ENCODE measurements at regions not wholly inside any gene's neighbourhood (a gene's known extent, or its start where the extent isn't known, plus 50 kb on each side); places are given as distances from the start of the nearest gene placed in this dataset.

- no peaks in the 10 kb centered on the region for H3K4me1 ChIP-seq
These were observed 749.3 kb upstream of the HS6ST1 start for GRCh38 chr2:129067953-129068352.

GRCh38 chr2:129068543-129068942 lies 749.9 kb upstream of the HS6ST1 start:
- Histone ChIP-seq H3K36me3 (no peaks in the 10 kb centered on the region), H3K27me3 (no peaks in the 10 kb centered on the region), H3K27ac (no peak overlapping the region), H3K4me1 (no peaks in the 10 kb centered on the region), H3K9me3 (no peaks in the 10 kb centered on the region), H3K4me3 (no peak overlapping the region)
- ATAC-seq, result no peak
- 16 to 43% methylated on average over 4 of the region's 5 CpGs for WGBS, 2 donors (ENCODE audit: low coverage in 1 of 2)
- TF ChIP-seq EP300 (IDR thresholded peaks at IDR 0.05) (no peak), CTCF (IDR thresholded peaks at IDR 0.05) (no peak), POLR2AphosphoS5 (IDR thresholded peaks at IDR 0.05) (no peak), POLR2A (IDR thresholded peaks at IDR 0.05) (no peak)

More at GRCh38 chr2:129067953-129068352, 749.3 kb upstream of the HS6ST1 start:
- no peak overlapping the region for H3K27ac ChIP-seq
- ATAC-seq, result no peak
- H3K36me3 ChIP-seq, result no peaks in the 10 kb centered on the region
- 72 to 73% methylated on average over 3 of the region's 3 CpGs for WGBS, 2 donors (ENCODE audit: low coverage in 1 of 2)
- H3K27me3 ChIP-seq, result no peaks in the 10 kb centered on the region
- H3K4me3 ChIP-seq, result no peak overlapping the region
- TF ChIP-seq CTCF (IDR thresholded peaks at IDR 0.05), result no peak
- no peak for TF ChIP-seq POLR2AphosphoS5 (IDR thresholded peaks at IDR 0.05)
- TF ChIP-seq EP300 (IDR thresholded peaks at IDR 0.05), result no peak
- no peak for TF ChIP-seq POLR2A (IDR thresholded peaks at IDR 0.05)
- no peaks in the 10 kb centered on the region for H3K9me3 ChIP-seq

- Histone ChIP-seq H3K9me3 (no peaks in the 10 kb centered on the region), H3K4me3 (no peak overlapping the region), H3K27ac (no peak overlapping the region), H3K27me3 (no peaks in the 10 kb centered on the region), H3K4me1 (no peaks in the 10 kb centered on the region), H3K36me3 (no peaks in the 10 kb centered on the region)
- 75 to 80% methylated on average over 1 to 2 of the region's 12 CpGs for WGBS, 2 donors (ENCODE audit: low coverage in 1 of 2)
- no peak for ATAC-seq
- TF ChIP-seq CTCF (IDR thresholded peaks at IDR 0.05) (no peak), POLR2AphosphoS5 (IDR thresholded peaks at IDR 0.05) (no peak), EP300 (IDR thresholded peaks at IDR 0.05) (no peak), POLR2A (IDR thresholded peaks at IDR 0.05) (no peak)
These were observed 751.4 kb upstream of the HS6ST1 start for GRCh38 chr2:129069875-129070594.

GRCh38 chr2:129070663-129071062 lies 752.0 kb upstream of the HS6ST1 start:
- TF ChIP-seq EP300 (IDR thresholded peaks at IDR 0.05), result no peak
- no peak for TF ChIP-seq CTCF (IDR thresholded peaks at IDR 0.05)
- no peak for TF ChIP-seq POLR2AphosphoS5 (IDR thresholded peaks at IDR 0.05)
- TF ChIP-seq POLR2A (IDR thresholded peaks at IDR 0.05), result no peak
- Histone ChIP-seq H3K27me3 (no peaks in the 10 kb centered on the region), H3K36me3 (no peaks in the 10 kb centered on the region), H3K27ac (no peak overlapping the region), H3K4me3 (no peak overlapping the region), H3K4me1 (no peaks in the 10 kb centered on the region), H3K9me3 (no peaks in the 10 kb centered on the region)
- no peak for ATAC-seq
- WGBS, 2 donors (ENCODE audit: low coverage in 1 of 2), result 100% methylated on average over 1 of the region's 3 CpGs

GRCh38 chr2:129071531-129071930 lies 752.9 kb upstream of the HS6ST1 start:
- WGBS, 2 donors (ENCODE audit: low coverage in 1 of 2), result 85 to 87% methylated on average over 3 to 6 of the region's 6 CpGs
- Histone ChIP-seq H3K4me1 (no peaks in the 10 kb centered on the region), H3K9me3 (no peaks in the 10 kb centered on the region), H3K36me3 (no peaks in the 10 kb centered on the region), H3K4me3 (no peak overlapping the region), H3K27ac (no peak overlapping the region), H3K27me3 (no peaks in the 10 kb centered on the region)
- ATAC-seq, result no peak
- TF ChIP-seq POLR2AphosphoS5 (IDR thresholded peaks at IDR 0.05) (no peak), EP300 (IDR thresholded peaks at IDR 0.05) (no peak), POLR2A (IDR thresholded peaks at IDR 0.05) (no peak), CTCF (IDR thresholded peaks at IDR 0.05) (no peak)

Data from gastroesophageal sphincter (tissue), 4 donors.